ENCODE measurements at regions not wholly inside any gene's neighbourhood (a gene's known extent, or its start where the extent isn't known, plus 50 kb on each side); places are given as distances from the start of the nearest gene placed in this dataset.
"Not testable (repeated sequence)": the region's sequence is repeated elsewhere in the genome, so short reads cannot be mapped to it uniquely, and the experiment has no call there.

DNA sequence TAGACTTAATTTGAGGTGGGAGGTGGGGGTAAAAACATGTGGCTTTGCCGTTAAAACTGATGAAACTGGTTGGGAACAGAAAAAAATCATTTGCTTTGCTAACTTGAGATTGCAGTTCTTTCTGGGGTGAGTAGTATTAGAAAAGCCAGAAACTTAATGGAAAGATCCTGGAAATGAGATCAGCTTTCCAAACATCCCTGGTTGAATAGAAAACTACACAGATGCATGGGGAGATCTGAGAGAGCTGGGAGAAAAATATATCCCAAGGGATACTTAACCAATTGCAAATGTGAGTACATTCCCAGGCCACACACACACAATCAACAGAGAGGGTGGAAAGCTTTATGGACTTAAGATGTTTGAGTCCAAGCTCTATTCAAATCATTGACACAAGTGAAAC lies 222.3 kb downstream of the YTHDC2 start:
- CTCF ChIA-PET = interaction anchor here (0.6 kb wide), 1 partner anchor 470 kb away, joined by 3 read pairs; no protein-coding TSS in a partner anchor
- POLR2A ChIA-PET = no interaction called here
- DNase-seq (ENCODE audit: extremely low spot score) = no peak
- TF ChIP-seq, protein P1, sequence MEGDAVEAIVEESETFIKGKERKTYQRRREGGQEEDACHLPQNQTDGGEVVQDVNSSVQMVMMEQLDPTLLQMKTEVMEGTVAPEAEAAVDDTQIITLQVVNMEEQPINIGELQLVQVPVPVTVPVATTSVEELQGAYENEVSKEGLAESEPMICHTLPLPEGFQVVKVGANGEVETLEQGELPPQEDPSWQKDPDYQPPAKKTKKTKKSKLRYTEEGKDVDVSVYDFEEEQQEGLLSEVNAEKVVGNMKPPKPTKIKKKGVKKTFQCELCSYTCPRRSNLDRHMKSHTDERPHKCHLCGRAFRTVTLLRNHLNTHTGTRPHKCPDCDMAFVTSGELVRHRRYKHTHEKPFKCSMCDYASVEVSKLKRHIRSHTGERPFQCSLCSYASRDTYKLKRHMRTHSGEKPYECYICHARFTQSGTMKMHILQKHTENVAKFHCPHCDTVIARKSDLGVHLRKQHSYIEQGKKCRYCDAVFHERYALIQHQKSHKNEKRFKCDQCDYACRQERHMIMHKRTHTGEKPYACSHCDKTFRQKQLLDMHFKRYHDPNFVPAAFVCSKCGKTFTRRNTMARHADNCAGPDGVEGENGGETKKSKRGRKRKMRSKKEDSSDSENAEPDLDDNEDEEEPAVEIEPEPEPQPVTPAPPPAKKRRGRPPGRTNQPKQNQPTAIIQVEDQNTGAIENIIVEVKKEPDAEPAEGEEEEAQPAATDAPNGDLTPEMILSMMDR (IDR thresholded peaks at IDR 0.05; ENCODE audit: control extremely low read depth, extremely low read depth, low read depth, missing control alignments) = no peak

DNA sequence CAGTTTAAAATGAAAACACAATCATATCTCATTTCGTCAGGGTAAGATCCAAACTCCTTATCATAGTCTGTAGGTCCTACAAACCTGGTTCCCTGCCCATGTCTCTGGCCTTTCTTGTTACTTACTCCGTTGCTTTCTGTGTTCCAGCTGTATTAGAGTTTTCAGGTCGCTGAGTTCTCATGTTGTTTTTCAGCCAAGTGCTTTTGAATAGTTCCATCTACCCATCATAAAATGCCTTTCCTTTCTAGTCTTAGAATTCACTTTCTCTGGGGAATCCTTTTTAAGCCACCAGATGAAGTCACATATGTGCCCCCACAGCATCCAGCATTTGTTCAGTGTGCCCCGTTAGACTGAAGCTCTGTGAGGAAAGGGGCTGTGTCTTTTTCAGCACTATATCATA lies 228.7 kb downstream of the YTHDC2 start:
- TF ChIP-seq, protein P1 (IDR thresholded peaks at IDR 0.05; ENCODE audit: control extremely low read depth, extremely low read depth, low read depth, missing control alignments) = no peak
- POLR2A ChIA-PET = no interaction called here
- CTCF ChIA-PET = no interaction called here
- no peak for DNase-seq (ENCODE audit: extremely low spot score)

DNA sequence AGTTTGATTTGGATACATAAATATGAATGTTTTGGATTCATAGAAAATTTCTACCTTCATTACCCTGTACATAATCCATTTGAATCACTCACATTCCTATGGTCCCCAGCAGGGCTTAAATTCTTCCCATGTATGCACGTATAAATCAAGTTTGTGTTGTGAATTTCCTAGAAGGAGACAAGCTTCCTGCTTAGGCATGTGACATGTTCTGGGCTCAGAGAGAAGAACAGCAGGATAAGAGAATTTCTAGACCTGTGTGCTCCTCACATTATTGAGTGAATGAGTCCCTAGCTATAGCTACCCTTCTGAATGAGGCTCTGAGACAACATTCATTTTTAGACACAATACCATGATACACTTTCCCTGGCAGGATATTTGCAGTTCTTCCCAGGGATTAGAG lies 229.1 kb downstream of the YTHDC2 start:
- TF ChIP-seq, protein P1 (IDR thresholded peaks at IDR 0.05; ENCODE audit: control extremely low read depth, extremely low read depth, low read depth, missing control alignments) = no peak
- ChIA-PET CTCF (no interaction called here), POLR2A (no interaction called here)
- DNase-seq (ENCODE audit: extremely low spot score) = no peak

DNA sequence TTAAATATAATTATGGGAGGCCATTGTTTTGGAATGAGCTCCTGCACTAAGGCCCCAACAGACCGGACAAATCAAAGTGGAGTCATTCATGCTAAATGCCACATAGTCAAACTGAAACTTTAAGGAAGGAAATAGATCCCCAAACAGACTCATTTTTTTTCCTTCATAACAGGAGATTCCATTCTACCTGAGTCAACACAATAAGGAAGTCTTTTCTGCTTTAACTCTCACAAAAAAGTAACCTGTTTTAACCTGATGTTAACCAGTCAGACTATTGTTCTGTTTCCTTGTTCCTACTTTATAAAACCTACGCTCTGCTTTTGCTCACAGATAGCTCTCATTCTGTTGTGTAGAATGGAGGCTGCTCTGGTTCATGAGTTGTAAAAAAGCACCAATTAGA lies 234.9 kb downstream of the YTHDC2 start:
- TF ChIP-seq, protein P1 (IDR thresholded peaks at IDR 0.05; ENCODE audit: control extremely low read depth, extremely low read depth, low read depth, missing control alignments) = no peak
- no peak for DNase-seq (ENCODE audit: extremely low spot score)
- CTCF ChIA-PET = interaction anchor here (1.1 to 1.4 kb wide), 2 partner anchors 9 to 31 kb away, joined by 3 read pairs; no protein-coding TSS in a partner anchor
- POLR2A ChIA-PET = no interaction called here

DNA sequence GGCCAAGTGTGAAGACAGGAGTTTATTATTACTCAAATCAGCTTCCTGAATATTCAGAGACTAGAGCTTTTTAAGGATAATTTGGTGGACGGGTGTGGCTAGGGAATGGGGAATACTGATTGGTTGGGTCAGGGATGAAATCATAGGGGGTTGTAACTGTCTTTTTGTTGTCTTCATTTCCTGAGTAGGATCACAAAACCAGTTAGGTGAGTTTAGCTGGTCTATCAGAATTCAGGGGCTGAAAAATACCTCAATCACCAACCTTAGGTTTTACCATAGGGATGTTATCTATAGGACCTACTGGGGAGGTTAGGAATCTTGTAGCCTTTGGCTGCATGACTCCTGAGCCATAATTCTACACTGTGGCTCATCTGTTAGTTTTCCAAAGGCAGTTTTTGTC lies 235.8 kb downstream of the YTHDC2 start:
- CTCF ChIA-PET = interaction anchor here (1.1 to 1.4 kb wide), 2 partner anchors 9 to 31 kb away, joined by 3 read pairs; no protein-coding TSS in a partner anchor
- POLR2A ChIA-PET = no interaction called here
- DNase-seq (ENCODE audit: extremely low spot score) = no peak
- TF ChIP-seq, protein P1 (IDR thresholded peaks at IDR 0.05; ENCODE audit: control extremely low read depth, extremely low read depth, low read depth, missing control alignments) = no peak

DNA sequence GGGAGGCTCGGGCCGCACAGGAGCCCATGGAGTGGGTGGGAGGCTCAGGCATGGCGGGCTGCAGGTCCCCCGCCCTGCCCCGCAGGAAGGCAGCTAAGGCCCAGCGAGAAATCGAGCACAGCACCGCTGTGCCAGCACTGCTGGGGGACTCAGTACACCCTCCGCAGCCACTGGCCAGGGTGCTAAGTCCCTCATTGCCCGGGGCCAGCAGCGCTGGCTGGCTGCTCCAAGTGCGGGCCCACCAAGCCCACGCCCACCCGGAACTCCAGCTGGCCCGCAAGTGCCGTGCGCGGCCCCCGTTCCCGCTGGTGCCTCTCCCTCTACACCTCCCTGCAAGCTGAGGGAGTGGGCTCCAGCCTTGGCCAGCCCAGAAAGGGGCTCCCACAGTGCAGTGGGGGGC lies 239.7 kb downstream of the YTHDC2 start:
- CTCF ChIA-PET; DNase-seq (ENCODE audit: extremely low spot score); POLR2A ChIA-PET: not testable (repeated sequence)

DNA sequence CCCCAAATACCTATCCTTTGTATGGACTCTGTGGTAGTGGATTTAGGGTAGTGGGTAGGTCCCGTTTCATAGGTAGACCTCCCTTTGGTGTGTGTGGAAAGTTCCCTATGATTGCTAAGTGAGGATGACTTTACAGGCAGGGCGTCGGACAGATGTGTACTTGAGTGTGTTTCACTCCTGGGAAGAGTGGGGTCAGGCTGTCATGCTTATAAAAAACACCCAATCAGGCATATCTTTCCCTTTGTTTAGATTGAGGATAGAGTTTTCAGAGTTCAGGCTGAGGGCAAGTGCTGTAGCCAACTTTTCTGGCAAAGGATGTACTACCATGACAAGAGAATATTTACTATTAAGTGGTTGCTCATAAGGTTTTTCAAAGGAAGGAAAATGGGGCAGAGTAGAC lies 242.0 kb downstream of the YTHDC2 start:
- TF ChIP-seq, protein P1 (IDR thresholded peaks at IDR 0.05; ENCODE audit: control extremely low read depth, extremely low read depth, low read depth, missing control alignments) = no peak
- POLR2A ChIA-PET = no interaction called here
- CTCF ChIA-PET = no interaction called here
- DNase-seq (ENCODE audit: extremely low spot score) = no peak

Measured in GM10248 (cell line).